DOHH2 (cell line): ENCODE measurements at regions not wholly inside any gene's neighbourhood (a gene's known extent, or its start where the extent isn't known, plus 50 kb on each side); places are given as distances from the start of the nearest gene placed in this dataset.

ENCODE experiments used
- H3F3A ChIP-seq: fragments of 200-600 bp; sonication (generic), shearing (Covaris generic); 2 replicates; pipeline ENCODE4 v1.6.0; 2016; ENCODE audit warnings: antibody characterized with exemption, mild to moderate bottlenecking; ENCODE audit not compliant: control insufficient read depth, insufficient read depth
- H3K27ac ChIP-seq: fragments of 200-600 bp; sonication (generic); 2 replicates; pipeline ENCODE4 v1.5.1; 2014; ENCODE audit warnings: low read depth, mild to moderate bottlenecking, low read length, moderate library complexity
- H3K27me3 ChIP-seq: fragments of 200-600 bp; sonication (generic); 2 replicates; pipeline ENCODE4 v1.6.1; 2014; ENCODE audit warnings: mild to moderate bottlenecking, low read length, mixed read lengths; ENCODE audit not compliant: control insufficient read depth
- H3K36me3 ChIP-seq: fragments of 200-600 bp; sonication (generic); 2 replicates; pipeline ENCODE4 v1.6.1; 2014; ENCODE audit warnings: mild to moderate bottlenecking, low read length, moderate library complexity, mixed read lengths; ENCODE audit not compliant: control insufficient read depth
- H3K4me1 ChIP-seq: fragments of 200-600 bp; sonication (generic); 2 replicates; pipeline ENCODE4 v1.6.1; 2014; ENCODE audit warnings: mild to moderate bottlenecking, low read length, mixed read lengths; ENCODE audit not compliant: control insufficient read depth
- H3K4me2 ChIP-seq: fragments of 200-600 bp; sonication (generic); 2 replicates; pipeline ENCODE4 v1.6.0; 2014; ENCODE audit warnings: mild to moderate bottlenecking, low read length, moderate library complexity
- H3K4me3 ChIP-seq: fragments of 200-600 bp; sonication (generic); 2 replicates; pipeline ENCODE4 v1.5.1; 2014; ENCODE audit warnings: mild to moderate bottlenecking, low read length, mixed read lengths
- H3K79me2 ChIP-seq: fragments of 200-600 bp; sonication (generic); 2 replicates; pipeline ENCODE4 v1.6.1; 2014; ENCODE audit warnings: mild to moderate bottlenecking, low read length, mixed read lengths; ENCODE audit not compliant: control insufficient read depth
- H3K9me2 ChIP-seq: fragments of 200-600 bp; sonication (generic); replicated peaks from 2 replicates; pipeline ENCODE4 v1.6.1; 2014; ENCODE audit warnings: mild to moderate bottlenecking, low read length, mixed read lengths; ENCODE audit not compliant: control insufficient read depth
- H3K9me3 ChIP-seq: fragments of 200-600 bp; sonication (generic); 2 replicates; pipeline ENCODE4 v1.6.1; 2014; ENCODE audit warnings: antibody characterized with exemption, low read length, mixed read lengths; ENCODE audit not compliant: control insufficient read depth, insufficient read depth
- H4K20me1 ChIP-seq: fragments of 200-600 bp; sonication (generic); 2 replicates; pipeline ENCODE4 v1.6.0; 2014; ENCODE audit warnings: low read depth, mild to moderate bottlenecking, antibody characterized with exemption, low read length, moderate library complexity; ENCODE audit not compliant: control insufficient read depth, insufficient read depth
- CTCF ChIP-seq: fragments of 200-600 bp; sonication (generic); IDR thresholded peaks from one replicate; pipeline ENCODE4 v1.5.1; 2014; ENCODE audit warnings: antibody characterized with exemption, mild to moderate bottlenecking, low read depth, low read length; ENCODE audit not compliant: poor library complexity, severe bottlenecking
- EZH2phosphoT487 ChIP-seq: fragments of 200-600 bp; sonication (generic); IDR thresholded peaks from 2 replicates; pipeline ENCODE4 v1.6.1; 2017; ENCODE audit warnings: borderline replicate concordance, mild to moderate bottlenecking, antibody characterized with exemption, low read length, moderate library complexity, mixed read lengths

GRCh38 chr2:60092781-60093180 is 460.7 kb downstream of the BCL11A start:
- no peaks in the 10 kb centered on the region for H3K27me3 ChIP-seq
- no peaks in the 10 kb centered on the region for H4K20me1 ChIP-seq
- H3K4me3 ChIP-seq = no peak overlapping the region
- no peaks in the 10 kb centered on the region for H3K36me3 ChIP-seq
- no peak overlapping the region for H3K27ac ChIP-seq
- no peaks in the 10 kb centered on the region for H3K79me2 ChIP-seq
- H3K9me3 ChIP-seq = no peaks in the 10 kb centered on the region
- no peaks in the 10 kb centered on the region for H3K4me1 ChIP-seq
- H3F3A ChIP-seq = no peaks in the 10 kb centered on the region
- H3K4me2 ChIP-seq = no peak overlapping the region
- H3K9me2 ChIP-seq = no peaks in the 10 kb centered on the region
- TF ChIP-seq CTCF = no peak
- no peak for TF ChIP-seq EZH2phosphoT487

GRCh38 chr2:60091894-60092293 is 461.6 kb downstream of the BCL11A start:
- H3K27ac ChIP-seq = no peak overlapping the region
- no peaks in the 10 kb centered on the region for H3K9me3 ChIP-seq
- H3K36me3 ChIP-seq = no peaks in the 10 kb centered on the region
- no peak overlapping the region for H3K4me3 ChIP-seq
- H3K9me2 ChIP-seq = no peaks in the 10 kb centered on the region
- H4K20me1 ChIP-seq = no peaks in the 10 kb centered on the region
- no peaks in the 10 kb centered on the region for H3K4me1 ChIP-seq
- no peak for TF ChIP-seq CTCF
- no peak for TF ChIP-seq EZH2phosphoT487
- no peaks in the 10 kb centered on the region for H3K27me3 ChIP-seq
- H3K4me2 ChIP-seq = no peak overlapping the region
- H3K79me2 ChIP-seq = no peaks in the 10 kb centered on the region
- H3F3A ChIP-seq = no peaks in the 10 kb centered on the region

GRCh38 chr2:60091266-60091665 is 462.2 kb downstream of the BCL11A start:
- Histone ChIP-seq H3K79me2 (no peaks in the 10 kb centered on the region), H3F3A (no peaks in the 10 kb centered on the region), H3K4me1 (no peaks in the 10 kb centered on the region), H3K27me3 (no peaks in the 10 kb centered on the region), H3K9me3 (no peaks in the 10 kb centered on the region), H3K4me3 (no peak overlapping the region), H3K9me2 (no peaks in the 10 kb centered on the region), H3K27ac (no peak overlapping the region), H3K4me2 (no peak overlapping the region), H4K20me1 (no peaks in the 10 kb centered on the region), H3K36me3 (no peaks in the 10 kb centered on the region)
- no peak for TF ChIP-seq EZH2phosphoT487
- no peak for TF ChIP-seq CTCF

GRCh38 chr2:60079562-60079961 is 473.9 kb downstream of the BCL11A start:
- Histone ChIP-seq H4K20me1 (no peaks in the 10 kb centered on the region), H3K9me3 (no peaks in the 10 kb centered on the region), H3K27me3 (no peaks in the 10 kb centered on the region), H3K36me3 (no peaks in the 10 kb centered on the region), H3F3A (no peaks in the 10 kb centered on the region), H3K4me1 (no peaks in the 10 kb centered on the region), H3K4me2 (no peak overlapping the region), H3K79me2 (no peaks in the 10 kb centered on the region), H3K4me3 (no peak overlapping the region), H3K9me2 (no peaks in the 10 kb centered on the region), H3K27ac (no peak overlapping the region)
- TF ChIP-seq EZH2phosphoT487 (no peak), CTCF (no peak)
